C4-2B (cell line): ENCODE measurements at regions not wholly inside any gene's neighbourhood (a gene's known extent, or its start where the extent isn't known, plus 50 kb on each side); places are given as distances from the start of the nearest gene placed in this dataset.

Source experiments
- ZFX ChIP-seq: fragments of 450-650 bp; IDR thresholded peaks from 2 replicates; pipeline ENCODE4 v1.6.1; 2017
- TF ChIP-seq, protein P1 (sequence below): fragments of 450-650 bp; conservative IDR thresholded peaks from 2 replicates; pipeline ENCODE4 v1.5.1; 2017; ENCODE audit warnings: mild to moderate bottlenecking

GRCh38 chr6:51019806-51020205 lies 201.1 kb downstream of the TFAP2B start:
- TF ChIP-seq, protein P1, sequence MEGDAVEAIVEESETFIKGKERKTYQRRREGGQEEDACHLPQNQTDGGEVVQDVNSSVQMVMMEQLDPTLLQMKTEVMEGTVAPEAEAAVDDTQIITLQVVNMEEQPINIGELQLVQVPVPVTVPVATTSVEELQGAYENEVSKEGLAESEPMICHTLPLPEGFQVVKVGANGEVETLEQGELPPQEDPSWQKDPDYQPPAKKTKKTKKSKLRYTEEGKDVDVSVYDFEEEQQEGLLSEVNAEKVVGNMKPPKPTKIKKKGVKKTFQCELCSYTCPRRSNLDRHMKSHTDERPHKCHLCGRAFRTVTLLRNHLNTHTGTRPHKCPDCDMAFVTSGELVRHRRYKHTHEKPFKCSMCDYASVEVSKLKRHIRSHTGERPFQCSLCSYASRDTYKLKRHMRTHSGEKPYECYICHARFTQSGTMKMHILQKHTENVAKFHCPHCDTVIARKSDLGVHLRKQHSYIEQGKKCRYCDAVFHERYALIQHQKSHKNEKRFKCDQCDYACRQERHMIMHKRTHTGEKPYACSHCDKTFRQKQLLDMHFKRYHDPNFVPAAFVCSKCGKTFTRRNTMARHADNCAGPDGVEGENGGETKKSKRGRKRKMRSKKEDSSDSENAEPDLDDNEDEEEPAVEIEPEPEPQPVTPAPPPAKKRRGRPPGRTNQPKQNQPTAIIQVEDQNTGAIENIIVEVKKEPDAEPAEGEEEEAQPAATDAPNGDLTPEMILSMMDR, result no peak
- no peak for TF ChIP-seq ZFX
